DND-41 (cell line): ENCODE measurements at regions not wholly inside any gene's neighbourhood (a gene's known extent, or its start where the extent isn't known, plus 50 kb on each side); places are given as distances from the start of the nearest gene placed in this dataset.

ENCODE experiments used
- ATAC-seq: fragments of 200-7000 bp; cut with Tn5 transposase; 3 replicates; pipeline ENCODE4 v1.9.1; 2021; ENCODE audit warnings: low read depth; ENCODE audit not compliant: insufficient read depth
- DNase-seq: peaks from one replicate; pipeline ENCODE4 v3.0.0-alpha.2; 2020
- H2AFZ ChIP-seq: 2 replicates; pipeline ENCODE4 v1.6.0; 2012; ENCODE audit warnings: low read depth, low read length
- H3K27ac ChIP-seq: 2 replicates; pipeline ENCODE4 v1.5.1; 2012; ENCODE audit warnings: low read length, inconsistent platforms
- H3K27me3 ChIP-seq: fragments of 200-600 bp; sonication (generic); 2 replicates; pipeline ENCODE4 v1.6.0; 2012; ENCODE audit warnings: low read length, mild to moderate bottlenecking, inconsistent platforms; ENCODE audit not compliant: insufficient read depth, poor library complexity
- H3K36me3 ChIP-seq: 2 replicates; pipeline ENCODE4 v1.5.1; 2012; ENCODE audit warnings: low read length, inconsistent platforms; ENCODE audit not compliant: insufficient read depth
- H3K4me1 ChIP-seq: 2 replicates; pipeline ENCODE4 v1.5.1; 2012; ENCODE audit warnings: mild to moderate bottlenecking, low read length; ENCODE audit not compliant: insufficient read depth
- H3K4me2 ChIP-seq: 2 replicates; pipeline ENCODE4 v1.6.0; 2012; ENCODE audit warnings: mild to moderate bottlenecking, moderate library complexity, low read length, inconsistent platforms; ENCODE audit not compliant: insufficient read depth
- H3K4me3 ChIP-seq, 2 experiments: fragments of 200-600 bp in 1 of 2; shearing (Covaris generic) in 1 of 2; 2 replicates each; pipeline ENCODE4 v1.5.1; 2012 to 2016; ENCODE audit warnings: inconsistent platforms in 2 of 2, low read length in 2 of 2, mild to moderate bottlenecking in 2 of 2, low read depth in 1 of 2, moderate library complexity in 1 of 2
- H3K79me2 ChIP-seq: 2 replicates; pipeline ENCODE4 v1.6.0; 2012; ENCODE audit warnings: low read length, inconsistent platforms; ENCODE audit not compliant: insufficient read depth
- H3K9ac ChIP-seq: 2 replicates; pipeline ENCODE4 v1.6.0; 2012; ENCODE audit warnings: low read depth, mild to moderate bottlenecking, inconsistent platforms, low read length, moderate library complexity
- H3K9me3 ChIP-seq: 2 replicates; pipeline ENCODE4 v1.5.1; 2012; ENCODE audit warnings: low read length, moderate library complexity, mild to moderate bottlenecking, inconsistent platforms; ENCODE audit not compliant: insufficient read depth, severe bottlenecking
- H4K20me1 ChIP-seq: 2 replicates; pipeline ENCODE4 v1.6.0; 2012; ENCODE audit warnings: low read length; ENCODE audit not compliant: insufficient read depth
- CTCF ChIP-seq: IDR thresholded peaks from 2 replicates; pipeline ENCODE4 v1.5.1; 2012; ENCODE audit warnings: borderline replicate concordance, low read length, moderate library complexity, mild to moderate bottlenecking; ENCODE audit not compliant: poor library complexity, severe bottlenecking; ENCODE audit errors: extremely low read depth
- EZH2 ChIP-seq: IDR thresholded peaks from 3 replicates; pipeline ENCODE4 v1.6.1; 2012; ENCODE audit warnings: borderline replicate concordance, low read depth, mild to moderate bottlenecking, moderate library complexity, low read length, inconsistent platforms; ENCODE audit not compliant: severe bottlenecking

DNA sequence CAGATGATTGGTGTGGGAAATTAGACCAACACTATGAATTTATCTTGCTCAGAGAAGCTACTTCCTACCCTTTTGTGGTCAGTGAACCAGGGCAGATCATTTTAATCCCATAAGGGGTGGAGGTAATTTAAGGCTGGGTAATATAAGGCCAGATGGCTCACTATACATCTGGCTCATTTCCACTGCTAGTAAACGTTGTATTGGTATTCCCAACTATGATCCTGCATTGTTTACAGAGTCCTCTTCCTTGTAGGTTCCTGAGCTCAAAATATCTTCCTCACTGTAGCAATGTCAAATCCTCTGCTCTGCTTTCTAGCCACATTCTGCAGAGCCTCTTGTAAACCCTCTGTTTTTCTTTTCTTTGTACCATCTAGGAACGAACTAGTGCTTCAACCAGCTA, 93.0 kb upstream of the MGAT4C start:
- Histone ChIP-seq H3K9me3 (no peaks in the 10 kb centered on the region), H3K4me1 (no peaks in the 10 kb centered on the region), H4K20me1 (no peaks in the 10 kb centered on the region), H3K9ac (no peak overlapping the region), H3K4me2 (no peak overlapping the region), H3K36me3 (no peaks in the 10 kb centered on the region), H3K79me2 (no peaks in the 10 kb centered on the region), H3K27me3 (no peaks in the 10 kb centered on the region), H3K27ac (no peak overlapping the region), H2AFZ (no peak overlapping the region), H3K4me3 (no peak overlapping the region)
- DNase-seq: no peak
- ATAC-seq: no peak
- TF ChIP-seq EZH2: no peak
- TF ChIP-seq CTCF: no peak

GRCh38 chr12:86333955-86334522, 77.8 kb upstream of the MGAT4C start:
- Histone ChIP-seq H4K20me1 (no peaks in the 10 kb centered on the region), H3K9me3 (no peaks in the 10 kb centered on the region), H3K4me3 (no peak overlapping the region), H3K27me3 (no peaks in the 10 kb centered on the region), H3K79me2 (no peaks in the 10 kb centered on the region), H2AFZ (no peak overlapping the region), H3K27ac (no peak overlapping the region), H3K4me1 (no peaks in the 10 kb centered on the region), H3K9ac (no peak overlapping the region), H3K36me3 (no peaks in the 10 kb centered on the region), H3K4me2 (no peak overlapping the region)
- TF ChIP-seq CTCF (no peak), EZH2 (no peak)
- no peak for ATAC-seq
- no peak for DNase-seq

GRCh38 chr12:86331457-86331856, 75.3 kb upstream of the MGAT4C start:
- H3K9me3 ChIP-seq: no peaks in the 10 kb centered on the region
- no peak overlapping the region for H3K4me3 ChIP-seq
- no peak for ATAC-seq
- H3K27ac ChIP-seq: no peak overlapping the region
- no peaks in the 10 kb centered on the region for H4K20me1 ChIP-seq
- no peak overlapping the region for H3K4me2 ChIP-seq
- no peak overlapping the region for H3K9ac ChIP-seq
- DNase-seq: no peak
- H2AFZ ChIP-seq: no peak overlapping the region
- no peaks in the 10 kb centered on the region for H3K4me1 ChIP-seq
- H3K27me3 ChIP-seq: no peaks in the 10 kb centered on the region
- H3K36me3 ChIP-seq: no peaks in the 10 kb centered on the region
- TF ChIP-seq EZH2 (no peak), CTCF (no peak)
- no peaks in the 10 kb centered on the region for H3K79me2 ChIP-seq

DNA sequence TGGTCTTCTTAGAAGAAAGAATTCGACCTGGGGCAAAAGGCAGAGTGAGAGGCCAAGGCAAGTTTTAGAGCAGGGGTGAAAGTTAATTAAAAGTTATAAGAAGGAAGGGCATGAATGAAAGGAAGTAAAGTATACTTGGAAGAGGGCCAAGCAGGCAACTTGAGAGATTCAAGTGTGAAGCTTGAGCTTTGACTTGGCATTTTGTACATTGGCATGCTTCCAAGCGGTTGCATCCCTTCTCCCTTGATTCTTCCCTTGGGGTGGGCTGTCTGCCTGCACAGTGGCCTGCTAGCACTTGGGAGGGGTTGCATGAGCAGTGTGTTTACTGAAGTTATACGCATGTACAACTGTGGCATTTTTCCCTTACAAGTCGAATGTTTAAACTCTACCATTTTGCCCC, 74.8 kb upstream of the MGAT4C start:
- DNase-seq (no peak), ATAC-seq (no peak)
- no peak overlapping the region for H3K4me3 ChIP-seq
- H3K9ac ChIP-seq: no peak overlapping the region
- H3K79me2 ChIP-seq: no peaks in the 10 kb centered on the region
- H3K27ac ChIP-seq: no peak overlapping the region
- H3K27me3 ChIP-seq: no peaks in the 10 kb centered on the region
- no peak overlapping the region for H2AFZ ChIP-seq
- no peaks in the 10 kb centered on the region for H3K9me3 ChIP-seq
- no peak overlapping the region for H3K4me2 ChIP-seq
- H4K20me1 ChIP-seq: no peaks in the 10 kb centered on the region
- TF ChIP-seq CTCF (no peak), EZH2 (no peak)
- no peaks in the 10 kb centered on the region for H3K4me1 ChIP-seq
- H3K36me3 ChIP-seq: no peaks in the 10 kb centered on the region
